ENCODE measurements at regions not wholly inside any gene's neighbourhood (a gene's known extent, or its start where the extent isn't known, plus 50 kb on each side); places are given as distances from the start of the nearest gene placed in this dataset.
A peak's percentile ranks its signal among the peaks of the same experiment; 100 is the strongest.

DNA sequence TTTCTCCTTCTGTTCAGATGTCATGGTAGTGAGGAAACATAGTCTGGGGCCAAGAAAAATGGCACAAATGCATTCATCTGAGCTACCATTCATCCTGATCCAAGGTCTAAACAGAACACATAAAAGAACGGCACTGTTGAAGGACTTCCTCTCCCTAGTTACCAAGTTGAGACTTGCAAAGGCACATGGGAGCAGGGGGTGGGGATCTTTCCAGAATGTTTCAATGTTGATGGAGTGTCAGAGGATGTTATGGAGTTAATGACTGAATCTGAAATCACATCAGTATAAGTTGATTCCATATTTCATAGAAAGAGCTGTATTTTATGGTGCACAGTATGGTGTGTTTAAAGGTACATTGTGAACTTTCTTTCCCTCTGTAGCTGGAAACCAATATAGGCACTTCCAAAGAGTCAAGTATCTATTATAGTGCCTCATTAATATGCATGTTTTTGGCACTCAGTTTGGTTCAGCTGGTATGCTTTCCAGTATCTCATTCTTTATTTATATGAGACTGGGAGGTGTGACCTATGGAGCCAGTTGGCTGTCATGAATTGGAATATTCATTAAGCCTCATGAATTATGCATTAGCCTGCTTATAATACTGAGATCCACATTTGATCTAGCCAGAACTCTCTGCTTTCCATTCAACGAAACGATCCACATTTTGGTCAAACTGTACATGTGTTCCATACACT is 603.0 kb downstream of the NR2F1-AS1 start:
- no peak overlapping the region for H3K27ac ChIP-seq
- TF ChIP-seq, protein P1, sequence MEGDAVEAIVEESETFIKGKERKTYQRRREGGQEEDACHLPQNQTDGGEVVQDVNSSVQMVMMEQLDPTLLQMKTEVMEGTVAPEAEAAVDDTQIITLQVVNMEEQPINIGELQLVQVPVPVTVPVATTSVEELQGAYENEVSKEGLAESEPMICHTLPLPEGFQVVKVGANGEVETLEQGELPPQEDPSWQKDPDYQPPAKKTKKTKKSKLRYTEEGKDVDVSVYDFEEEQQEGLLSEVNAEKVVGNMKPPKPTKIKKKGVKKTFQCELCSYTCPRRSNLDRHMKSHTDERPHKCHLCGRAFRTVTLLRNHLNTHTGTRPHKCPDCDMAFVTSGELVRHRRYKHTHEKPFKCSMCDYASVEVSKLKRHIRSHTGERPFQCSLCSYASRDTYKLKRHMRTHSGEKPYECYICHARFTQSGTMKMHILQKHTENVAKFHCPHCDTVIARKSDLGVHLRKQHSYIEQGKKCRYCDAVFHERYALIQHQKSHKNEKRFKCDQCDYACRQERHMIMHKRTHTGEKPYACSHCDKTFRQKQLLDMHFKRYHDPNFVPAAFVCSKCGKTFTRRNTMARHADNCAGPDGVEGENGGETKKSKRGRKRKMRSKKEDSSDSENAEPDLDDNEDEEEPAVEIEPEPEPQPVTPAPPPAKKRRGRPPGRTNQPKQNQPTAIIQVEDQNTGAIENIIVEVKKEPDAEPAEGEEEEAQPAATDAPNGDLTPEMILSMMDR (conservative IDR thresholded peaks at IDR 0.05), result no peak

DNA sequence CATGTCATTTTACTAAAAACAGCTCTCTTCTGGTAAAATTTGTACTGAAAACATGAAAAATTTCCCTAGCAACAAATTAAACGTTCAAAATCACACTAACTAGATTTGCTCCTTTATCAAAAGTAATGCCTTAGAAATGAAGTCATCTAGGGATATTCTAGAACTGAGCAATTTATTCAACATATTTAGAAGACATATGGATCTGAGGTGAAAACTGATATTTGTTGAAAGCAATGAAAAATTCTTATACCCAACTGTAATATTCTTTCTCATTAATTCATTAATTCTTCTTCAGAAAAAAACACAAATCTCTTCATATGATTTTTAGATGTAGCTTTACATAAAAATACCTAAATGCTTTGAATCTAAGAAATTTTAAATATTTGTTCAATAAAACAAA is 604.9 kb downstream of the NR2F1-AS1 start:
- TF ChIP-seq, protein P1 (conservative IDR thresholded peaks at IDR 0.05), result no peak
- no peak overlapping the region for H3K27ac ChIP-seq

DNA sequence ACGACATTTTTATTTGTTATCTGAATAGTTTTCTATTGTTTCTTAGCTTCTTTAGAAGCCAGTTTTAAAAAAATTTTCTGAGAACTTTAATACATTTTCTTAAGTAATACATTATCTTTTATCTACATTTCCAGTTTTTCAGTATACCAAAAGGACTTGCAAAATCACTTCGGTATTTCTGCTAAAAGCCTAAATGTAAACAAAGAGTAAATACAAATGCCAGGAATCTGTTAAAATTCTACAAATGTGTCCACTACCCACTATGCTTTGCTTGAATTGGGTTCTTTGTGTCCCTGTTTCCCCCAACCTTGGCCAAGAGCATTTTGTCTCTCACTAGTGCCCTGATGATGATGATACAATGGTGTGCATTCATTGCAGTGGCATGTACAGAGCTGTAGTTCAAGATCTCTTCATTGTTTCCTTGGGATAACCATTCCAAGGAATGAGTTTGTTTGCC is 611.2 kb downstream of the NR2F1-AS1 start:
- TF ChIP-seq, protein P1 (conservative IDR thresholded peaks at IDR 0.05), result no peak
- peak overlapping the region; percentile 40 for H3K27ac ChIP-seq

DNA sequence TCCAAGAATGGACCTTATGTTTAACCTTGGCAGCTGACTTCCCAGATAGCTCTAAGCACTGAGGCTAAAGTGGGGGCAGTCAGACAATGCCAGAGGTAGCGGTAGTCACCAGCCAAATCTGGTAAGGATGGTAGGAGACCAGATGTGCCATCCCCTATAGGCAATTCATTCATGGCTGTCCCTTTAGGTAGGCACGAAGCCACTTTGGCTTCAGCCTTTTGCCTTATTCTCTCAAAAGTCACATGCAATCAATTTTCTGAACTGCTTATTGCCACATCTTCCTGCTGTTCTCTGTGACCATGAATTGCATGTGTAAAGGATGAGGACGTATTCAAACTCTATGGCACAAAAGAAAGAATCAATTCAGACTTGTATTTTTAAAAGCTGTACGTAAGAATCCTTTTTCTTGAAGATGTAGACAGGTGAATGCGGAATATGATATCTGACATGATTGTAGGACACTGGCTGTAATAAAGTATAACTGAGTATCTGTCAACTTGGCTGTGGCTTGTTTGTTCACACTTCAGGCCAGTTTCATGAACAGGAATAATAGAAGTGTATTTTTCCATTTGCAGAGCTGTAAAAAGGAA is 611.7 kb downstream of the NR2F1-AS1 start:
- H3K27ac ChIP-seq, result peak overlapping the region; percentile 40
- TF ChIP-seq, protein P1 (conservative IDR thresholded peaks at IDR 0.05), result no peak

DNA sequence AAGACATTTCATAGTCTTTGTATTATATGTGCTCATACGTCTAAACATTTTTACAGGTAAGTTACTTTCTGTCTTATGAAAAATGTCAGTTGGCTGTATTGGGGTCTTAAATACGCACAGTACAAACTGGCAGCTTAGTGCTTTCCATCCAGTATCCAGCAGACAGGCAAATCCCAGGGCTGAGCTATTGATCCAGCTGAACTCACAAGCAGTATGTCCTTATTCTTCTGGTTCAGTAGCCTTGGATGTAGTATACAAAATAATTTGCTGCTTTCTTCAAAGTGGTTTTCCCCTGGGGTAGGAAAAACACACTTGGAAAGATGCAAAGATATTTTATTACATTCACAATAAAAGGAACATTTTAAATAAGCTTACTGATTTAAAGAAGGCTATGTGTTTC is 617.2 kb downstream of the NR2F1-AS1 start:
- TF ChIP-seq, protein P1 (conservative IDR thresholded peaks at IDR 0.05), result no peak

DNA sequence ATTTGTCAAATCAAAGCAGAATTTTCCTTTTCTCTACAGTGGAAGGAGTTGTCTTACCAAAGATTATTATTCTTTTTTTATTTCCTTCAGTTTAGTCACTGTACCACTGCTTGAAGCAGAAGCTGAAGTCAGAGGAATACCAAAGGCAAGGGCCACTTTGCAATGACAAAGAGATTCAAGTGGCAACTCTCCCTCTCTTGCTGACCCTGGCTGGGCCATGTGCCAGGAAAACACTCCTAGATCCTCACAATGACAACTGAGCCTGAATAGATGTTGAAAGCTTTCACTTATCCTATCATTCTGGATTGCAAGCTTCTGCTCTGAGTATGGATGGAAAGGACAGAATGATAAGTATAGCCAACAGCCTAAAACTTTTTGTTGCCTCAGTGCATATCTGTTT is 618.3 kb downstream of the NR2F1-AS1 start:
- TF ChIP-seq, protein P1 (conservative IDR thresholded peaks at IDR 0.05), result no peak

More for the DNA sequence above, 617.2 kb downstream of the NR2F1-AS1 start:
- no peak overlapping the region for H3K27ac ChIP-seq

DNA sequence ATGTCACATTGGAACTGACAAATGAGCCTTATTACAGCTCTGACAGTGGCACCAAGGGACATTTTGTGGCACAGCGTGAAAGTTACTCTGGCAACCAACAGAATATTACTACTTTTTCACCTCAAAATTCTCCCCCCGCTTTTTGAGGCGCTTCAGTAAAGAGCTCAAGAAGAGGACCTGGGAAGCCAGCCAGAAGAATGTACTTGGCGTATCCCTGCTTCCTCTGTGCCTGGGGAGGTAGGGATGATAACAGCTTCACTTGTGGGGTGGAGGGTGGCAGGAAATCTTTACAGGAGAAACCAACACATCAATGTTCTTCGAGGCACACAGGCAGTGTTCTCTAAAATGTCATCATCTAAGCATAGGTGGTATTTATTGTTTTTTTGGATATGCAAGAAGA is 624.1 kb downstream of the NR2F1-AS1 start:
- no peak overlapping the region for H3K27ac ChIP-seq
- TF ChIP-seq, protein P1 (conservative IDR thresholded peaks at IDR 0.05), result no peak

More for the DNA sequence above, 618.3 kb downstream of the NR2F1-AS1 start:
- H3K27ac ChIP-seq, result no peak overlapping the region
